OCI-LY1 (cell line): ENCODE measurements at regions not wholly inside any gene's neighbourhood (a gene's known extent, or its start where the extent isn't known, plus 50 kb on each side); places are given as distances from the start of the nearest gene placed in this dataset.

Experiments
- H2AFZ ChIP-seq: fragments of 200-600 bp; sonication (generic), shearing (Covaris generic); 2 replicates; pipeline ENCODE4 v1.6.0; 2014; ENCODE audit warnings: antibody characterized with exemption, mild to moderate bottlenecking, low read length
- H3F3A ChIP-seq: fragments of 200-600 bp; sonication (generic), shearing (Covaris generic); 2 replicates; pipeline ENCODE4 v1.6.0; 2014; ENCODE audit warnings: mild to moderate bottlenecking, antibody characterized with exemption, low read length, moderate library complexity; ENCODE audit not compliant: insufficient read depth
- H3K27ac ChIP-seq: fragments of 200-600 bp; sonication (generic); 2 replicates; pipeline ENCODE4 v1.5.1; 2014; ENCODE audit warnings: low read length, mixed run types, mild to moderate bottlenecking, low read depth; ENCODE audit not compliant: poor library complexity, severe bottlenecking
- H3K27me3 ChIP-seq: fragments of 200-600 bp; sonication (generic); 2 replicates; pipeline ENCODE4 v1.6.0; 2014; ENCODE audit warnings: antibody characterized with exemption, mild to moderate bottlenecking, low read length, moderate library complexity; ENCODE audit not compliant: insufficient read depth
- H3K36me3 ChIP-seq: fragments of 200-600 bp; sonication (generic); 2 replicates; pipeline ENCODE4 v1.6.1; 2014; ENCODE audit warnings: mild to moderate bottlenecking, antibody characterized with exemption, low read length, moderate library complexity, mixed read lengths; ENCODE audit not compliant: insufficient read depth
- H3K4me1 ChIP-seq: fragments of 200-600 bp; sonication (generic); 2 replicates; pipeline ENCODE4 v1.5.1; 2014; ENCODE audit warnings: mild to moderate bottlenecking, low read length, moderate library complexity; ENCODE audit not compliant: insufficient read depth, severe bottlenecking
- H3K4me2 ChIP-seq: fragments of 200-600 bp; sonication (generic), shearing (Covaris generic); 2 replicates; pipeline ENCODE4 v1.6.1; 2014; ENCODE audit warnings: low read length
- H3K4me3 ChIP-seq: fragments of 200-600 bp; sonication (generic); 2 replicates; pipeline ENCODE4 v1.5.1; 2014; ENCODE audit warnings: low read length, low read depth, mild to moderate bottlenecking, mixed read lengths; ENCODE audit not compliant: poor library complexity, severe bottlenecking
- H3K79me2 ChIP-seq: fragments of 200-600 bp; shearing (Covaris generic); 2 replicates; pipeline ENCODE4 v1.6.1; 2016; ENCODE audit warnings: mixed run types, low read length, mixed read lengths; ENCODE audit not compliant: insufficient read depth
- H3K9ac ChIP-seq: fragments of 200-600 bp; sonication (generic), shearing (Covaris generic); 2 replicates; pipeline ENCODE4 v1.6.1; 2014; ENCODE audit warnings: mild to moderate bottlenecking, low read length, mixed read lengths
- H3K9me2 ChIP-seq: fragments of 200-600 bp; sonication (generic), shearing (Covaris generic); 2 replicates; pipeline ENCODE4 v1.6.1; 2014; ENCODE audit warnings: low read depth, mild to moderate bottlenecking, low read length, mixed read lengths
- H3K9me3 ChIP-seq: fragments of 200-600 bp; shearing (Covaris generic); 2 replicates; pipeline ENCODE4 v1.6.1; 2014; ENCODE audit warnings: low read length, mixed read lengths
- H4K20me1 ChIP-seq: fragments of 200-600 bp; sonication (generic), shearing (Covaris generic); 2 replicates; pipeline ENCODE4 v1.6.0; 2016; ENCODE audit warnings: mild to moderate bottlenecking, low read length; ENCODE audit not compliant: insufficient read depth
- EZH2 ChIP-seq: fragments of 200-600 bp; sonication (generic), shearing (Covaris generic); IDR thresholded peaks from 2 replicates; pipeline ENCODE4 v1.8.0; 2017; ENCODE audit warnings: borderline replicate concordance, mixed run types, mild to moderate bottlenecking, antibody characterized with exemption, low read length, moderate library complexity, mixed read lengths
- TF ChIP-seq, protein P1 (sequence below): fragments of 200-600 bp; sonication (generic), shearing (Covaris generic); IDR thresholded peaks from 2 replicates; pipeline ENCODE4 v1.5.1; 2017; ENCODE audit warnings: mild to moderate bottlenecking, antibody characterized with exemption, low read length, moderate library complexity, mixed read lengths

- TF ChIP-seq, protein P1, sequence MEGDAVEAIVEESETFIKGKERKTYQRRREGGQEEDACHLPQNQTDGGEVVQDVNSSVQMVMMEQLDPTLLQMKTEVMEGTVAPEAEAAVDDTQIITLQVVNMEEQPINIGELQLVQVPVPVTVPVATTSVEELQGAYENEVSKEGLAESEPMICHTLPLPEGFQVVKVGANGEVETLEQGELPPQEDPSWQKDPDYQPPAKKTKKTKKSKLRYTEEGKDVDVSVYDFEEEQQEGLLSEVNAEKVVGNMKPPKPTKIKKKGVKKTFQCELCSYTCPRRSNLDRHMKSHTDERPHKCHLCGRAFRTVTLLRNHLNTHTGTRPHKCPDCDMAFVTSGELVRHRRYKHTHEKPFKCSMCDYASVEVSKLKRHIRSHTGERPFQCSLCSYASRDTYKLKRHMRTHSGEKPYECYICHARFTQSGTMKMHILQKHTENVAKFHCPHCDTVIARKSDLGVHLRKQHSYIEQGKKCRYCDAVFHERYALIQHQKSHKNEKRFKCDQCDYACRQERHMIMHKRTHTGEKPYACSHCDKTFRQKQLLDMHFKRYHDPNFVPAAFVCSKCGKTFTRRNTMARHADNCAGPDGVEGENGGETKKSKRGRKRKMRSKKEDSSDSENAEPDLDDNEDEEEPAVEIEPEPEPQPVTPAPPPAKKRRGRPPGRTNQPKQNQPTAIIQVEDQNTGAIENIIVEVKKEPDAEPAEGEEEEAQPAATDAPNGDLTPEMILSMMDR = no peak
- no peak for TF ChIP-seq EZH2
- no peaks in the 10 kb centered on the region for H4K20me1 ChIP-seq
- H3F3A ChIP-seq = peaks cover 2% of the 10 kb centered on the region; the same call in 1 of the 2 replicates
- H3K9ac ChIP-seq = no peak overlapping the region
- no peaks in the 10 kb centered on the region for H3K27me3 ChIP-seq
- H3K9me2 ChIP-seq = no peaks in the 10 kb centered on the region
- H3K27ac ChIP-seq = peak overlapping the region; percentile 20
- no peak overlapping the region for H2AFZ ChIP-seq
- H3K4me3 ChIP-seq = no peak overlapping the region
- no peak overlapping the region for H3K4me2 ChIP-seq
- no peaks in the 10 kb centered on the region for H3K79me2 ChIP-seq
- peaks cover 3% of the 10 kb centered on the region; the same call in 1 of the 2 replicates for H3K36me3 ChIP-seq
- peaks cover 56% of the 10 kb centered on the region for H3K4me1 ChIP-seq
- no peaks in the 10 kb centered on the region for H3K9me3 ChIP-seq
These were observed 82.0 kb upstream of the TBL1XR1 start for GRCh38 chr3:177279118-177279815.

GRCh38 chr3:177281292-177282118, 84.2 kb upstream of the TBL1XR1 start:
- no peaks in the 10 kb centered on the region for H3K9me3 ChIP-seq
- no peaks in the 10 kb centered on the region for H3K9me2 ChIP-seq
- H4K20me1 ChIP-seq = no peaks in the 10 kb centered on the region
- peak overlapping the region; percentile 25; the same call in 1 of the 2 replicates for H3K9ac ChIP-seq
- TF ChIP-seq EZH2 = no peak
- TF ChIP-seq, protein P1 = no peak
- H3K27ac ChIP-seq = peak overlapping the region; percentile 94
- H3K79me2 ChIP-seq = no peaks in the 10 kb centered on the region
- 0 out of 2 replicates have a peak, but pooled peaks cover 7% of the 10 kb centered on the region for H3F3A ChIP-seq
- H3K27me3 ChIP-seq = no peaks in the 10 kb centered on the region
- H3K4me2 ChIP-seq = peak overlapping the region; percentile 17
- no peak overlapping the region for H2AFZ ChIP-seq
- H3K4me3 ChIP-seq = peak overlapping the region; percentile 0
- H3K4me1 ChIP-seq = peaks cover 62% of the 10 kb centered on the region
- H3K36me3 ChIP-seq = peaks cover 3% of the 10 kb centered on the region; the same call in 1 of the 2 replicates

GRCh38 chr3:177282119-177282655, 84.9 kb upstream of the TBL1XR1 start:
- H3F3A ChIP-seq = 0 out of 2 replicates have a peak, but pooled peaks cover 6% of the 10 kb centered on the region
- no peak overlapping the region for H2AFZ ChIP-seq
- H3K27ac ChIP-seq = peak overlapping the region; percentile 94
- H3K4me3 ChIP-seq = peak overlapping the region; percentile 0
- no peaks in the 10 kb centered on the region for H3K9me2 ChIP-seq
- H3K9ac ChIP-seq = peak overlapping the region; percentile 25; the same call in 1 of the 2 replicates
- H3K36me3 ChIP-seq = peaks cover 3% of the 10 kb centered on the region; the same call in 1 of the 2 replicates
- H3K27me3 ChIP-seq = no peaks in the 10 kb centered on the region
- peaks cover 62% of the 10 kb centered on the region for H3K4me1 ChIP-seq
- H3K9me3 ChIP-seq = no peaks in the 10 kb centered on the region
- TF ChIP-seq, protein P1 = no peak
- no peak for TF ChIP-seq EZH2
- no peaks in the 10 kb centered on the region for H4K20me1 ChIP-seq
- peak overlapping the region; percentile 17 for H3K4me2 ChIP-seq
- H3K79me2 ChIP-seq = no peaks in the 10 kb centered on the region
